WERI-Rb-1 (cell line): ENCODE measurements at regions not wholly inside any gene's neighbourhood (a gene's known extent, or its start where the extent isn't known, plus 50 kb on each side); places are given as distances from the start of the nearest gene placed in this dataset.

ENCODE experiments used
- DNase-seq: peaks from one replicate; pipeline ENCODE4 v3.0.0-alpha.2; 2020
- H3K27ac ChIP-seq: fragments of 250-450 bp; sonication (Bioruptor Pico); 2 replicates; pipeline ENCODE4 v1.5.1; 2020; ENCODE audit warnings: mild to moderate bottlenecking, moderate library complexity
- H3K27me3 ChIP-seq: fragments of 250-450 bp; sonication (Bioruptor Pico); 2 replicates; pipeline ENCODE4 v1.5.1; 2021; ENCODE audit warnings: mild to moderate bottlenecking, low read depth, moderate library complexity; ENCODE audit not compliant: insufficient read depth, severe bottlenecking
- H3K36me3 ChIP-seq: fragments of 250-450 bp; sonication (Bioruptor Pico); 2 replicates; pipeline ENCODE4 v1.5.1; 2020; ENCODE audit warnings: mild to moderate bottlenecking, moderate library complexity
- H3K4me3 ChIP-seq: 2 replicates; pipeline ENCODE4 v1.5.1; 2011; ENCODE audit warnings: low read depth, mild to moderate bottlenecking, control low read depth, low read length
- H3K9me3 ChIP-seq: fragments of 250-450 bp; sonication (Bioruptor Pico); 2 replicates; pipeline ENCODE4 v1.5.1; 2021; ENCODE audit warnings: mild to moderate bottlenecking, moderate library complexity; ENCODE audit not compliant: severe bottlenecking
- CTCF ChIP-seq: IDR thresholded peaks from 2 replicates; pipeline ENCODE4 v1.5.1; 2011; ENCODE audit warnings: low read depth, mild to moderate bottlenecking, control low read depth, inconsistent platforms, low read length

DNA sequence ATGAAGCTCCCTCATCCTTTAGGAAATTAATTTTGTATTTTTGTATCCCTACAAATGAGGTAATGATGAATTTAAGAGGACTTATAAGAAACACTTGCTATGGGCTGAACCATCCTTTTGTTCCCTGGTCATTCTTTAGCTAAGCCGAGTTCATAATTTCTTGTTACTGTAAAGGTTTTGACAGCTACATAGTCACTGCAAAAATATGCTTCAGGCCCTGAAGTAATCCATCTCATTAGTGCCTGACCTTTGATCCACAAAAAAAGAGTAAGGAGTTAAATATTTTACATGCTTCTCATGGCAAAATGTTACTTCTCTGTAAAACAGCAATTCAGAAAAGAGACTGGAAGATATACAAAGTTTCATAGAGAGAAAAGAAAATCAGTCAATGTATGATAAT, 290.6 kb upstream of the SLIT2 start:
- TF ChIP-seq CTCF: no peak
- Histone ChIP-seq H3K27ac (no peak overlapping the region), H3K4me3 (no peak overlapping the region), H3K36me3 (no peaks in the 10 kb centered on the region), H3K9me3 (no peaks in the 10 kb centered on the region), H3K27me3 (no peaks in the 10 kb centered on the region)
- no peak for DNase-seq

GRCh38 chr4:19958848-19959247, 292.9 kb upstream of the SLIT2 start:
- DNase-seq: no peak
- H3K27me3 ChIP-seq: no peaks in the 10 kb centered on the region
- H3K27ac ChIP-seq: no peak overlapping the region
- no peak overlapping the region for H3K4me3 ChIP-seq
- no peaks in the 10 kb centered on the region for H3K36me3 ChIP-seq
- TF ChIP-seq CTCF: no peak
- H3K9me3 ChIP-seq: no peaks in the 10 kb centered on the region

DNA sequence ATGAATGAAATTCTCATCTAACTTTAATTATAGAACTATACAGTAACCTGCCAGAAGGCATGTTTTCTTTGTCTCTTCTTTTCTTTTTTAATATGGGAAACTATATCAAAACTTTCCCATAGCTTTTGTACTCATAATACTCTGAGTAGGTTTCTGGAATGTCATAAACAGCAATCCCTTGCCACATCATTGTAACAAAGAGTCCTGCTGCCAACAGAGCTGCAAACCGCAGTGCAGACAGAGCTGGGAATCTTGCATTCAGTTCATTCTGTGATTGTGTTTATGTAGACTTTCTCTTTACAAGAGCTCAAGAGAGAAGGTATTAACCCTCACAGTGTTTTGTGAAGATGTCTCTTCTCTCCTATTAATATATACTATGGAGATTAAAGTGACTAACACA, 304.4 kb upstream of the SLIT2 start:
- no peak for TF ChIP-seq CTCF
- no peak for DNase-seq
- H3K27me3 ChIP-seq: peaks cover 2% of the 10 kb centered on the region
- H3K9me3 ChIP-seq: no peaks in the 10 kb centered on the region
- no peak overlapping the region for H3K27ac ChIP-seq
- no peaks in the 10 kb centered on the region for H3K36me3 ChIP-seq
- H3K4me3 ChIP-seq: no peak overlapping the region

GRCh38 chr4:19945979-19946380, 305.7 kb upstream of the SLIT2 start:
- no peaks in the 10 kb centered on the region for H3K36me3 ChIP-seq
- DNase-seq: no peak
- H3K9me3 ChIP-seq: no peaks in the 10 kb centered on the region
- TF ChIP-seq CTCF: no peak
- no peak overlapping the region for H3K4me3 ChIP-seq
- H3K27ac ChIP-seq: no peak overlapping the region
- no peaks in the 10 kb centered on the region for H3K27me3 ChIP-seq

DNA sequence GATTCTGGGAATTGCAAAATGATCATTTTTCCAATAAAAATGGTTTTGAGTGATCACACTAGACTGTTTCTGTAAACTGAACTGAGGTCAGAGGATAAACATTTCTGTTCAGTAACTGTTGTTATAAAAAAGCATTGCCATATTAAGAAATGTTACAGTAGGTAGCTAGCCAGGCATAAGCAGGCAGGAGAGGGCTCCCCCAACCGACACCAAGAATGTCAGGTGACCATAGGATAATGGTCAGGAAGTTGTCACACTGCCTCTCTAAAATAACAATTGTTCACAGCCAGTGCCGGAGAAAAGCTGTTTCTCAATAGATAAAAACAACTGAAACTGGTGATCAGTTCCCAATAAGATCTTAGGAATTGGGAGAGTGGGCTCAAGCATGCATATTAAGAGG, 306.2 kb upstream of the SLIT2 start:
- no peak for DNase-seq
- Histone ChIP-seq H3K27ac (no peak overlapping the region), H3K4me3 (no peak overlapping the region), H3K9me3 (no peaks in the 10 kb centered on the region), H3K27me3 (no peaks in the 10 kb centered on the region), H3K36me3 (no peaks in the 10 kb centered on the region)
- TF ChIP-seq CTCF: no peak

DNA sequence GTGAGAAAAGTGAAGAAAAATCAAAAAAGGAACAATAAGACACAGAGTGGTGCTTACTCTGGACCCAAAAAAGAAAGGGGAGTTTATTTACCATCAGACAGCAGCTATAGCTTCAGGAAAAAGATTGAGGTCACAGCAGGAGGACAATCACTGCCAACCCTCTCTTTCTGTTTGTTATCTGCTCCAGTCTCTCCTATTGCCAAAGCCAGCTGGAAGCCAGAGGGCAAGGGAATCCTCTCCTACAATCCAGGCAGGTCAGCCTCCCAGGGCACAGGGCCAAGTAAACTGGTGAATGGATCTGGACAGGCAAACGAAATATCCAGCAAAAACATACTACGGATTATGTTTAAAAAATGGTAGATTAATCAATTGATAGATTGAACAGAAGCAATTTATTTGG, 306.9 kb upstream of the SLIT2 start:
- Histone ChIP-seq H3K27me3 (no peaks in the 10 kb centered on the region), H3K36me3 (no peaks in the 10 kb centered on the region), H3K9me3 (no peaks in the 10 kb centered on the region), H3K27ac (no peak overlapping the region), H3K4me3 (no peak overlapping the region)
- TF ChIP-seq CTCF: no peak
- no peak for DNase-seq
